ENCODE measurements at regions not wholly inside any gene's neighbourhood (a gene's known extent, or its start where the extent isn't known, plus 50 kb on each side); places are given as distances from the start of the nearest gene placed in this dataset.

- intact Hi-C loops (cut with micrococcal nuclease): no loop called here
- dilution Hi-C loops (cut with MboI; ENCODE audit: extremely low pct_ligation_motif_present, low sequenced_read_pairs): no loop called here
- DNase-seq (ENCODE audit: low read depth, low spot score): no peak
These were observed 342.8 kb upstream of the KAZN start for GRCh38 chr1:14255711-14256110.

GRCh38 chr1:14259191-14259757 is 339.2 kb upstream of the KAZN start:
- Histone ChIP-seq H3K9me3 (replicated peaks; ENCODE audit: control insufficient read depth, insufficient read depth, low read length) (peaks cover 2% of the 10 kb centered on the region), H3K4me2 (ENCODE audit: insufficient read depth, low read length) (no peak overlapping the region), H4K20me1 (replicated peaks; ENCODE audit: control insufficient read depth, extremely low read depth, insufficient read depth, low read length) (no peaks in the 10 kb centered on the region), H3K4me3 (replicated peaks in 1 of 3; ENCODE audit: insufficient read depth in 1 of 3, low read depth in 1 of 3, low read length in 3 of 3) (no peak overlapping the region), H3K79me2 (ENCODE audit: control insufficient read depth, insufficient read depth, low read length) (no peaks in the 10 kb centered on the region), H2AFZ (ENCODE audit: low read depth, low read length) (no peak overlapping the region), H3K9me1 (replicated peaks; ENCODE audit: control insufficient read depth, extremely low read depth, insufficient read depth, low read length) (no peaks in the 10 kb centered on the region), H3K36me3 (ENCODE audit: control insufficient read depth in 2 of 2, extremely low read depth in 1 of 2, insufficient read depth in 2 of 2, low read length in 2 of 2) (no peaks in the 10 kb centered on the region), H3K27me3 (ENCODE audit: control insufficient read depth in 2 of 2, insufficient read depth in 2 of 2, low read length in 2 of 2) (no peaks in the 10 kb centered on the region), H3K9ac (replicated peaks; ENCODE audit: extremely low read depth, insufficient read depth, low read length) (no peak overlapping the region), H3K4me1 (ENCODE audit: control insufficient read depth, extremely low read depth, insufficient read depth, low read length) (no peaks in the 10 kb centered on the region), H3K27ac (ENCODE audit: insufficient read depth, low read depth, low read length) (no peak overlapping the region)
- intact Hi-C loops (cut with micrococcal nuclease) (no loop called here), dilution Hi-C loops (cut with MboI; ENCODE audit: extremely low pct_ligation_motif_present, low sequenced_read_pairs) (no loop called here)
- CTCF ChIA-PET: no interaction called here
- DNase-seq (ENCODE audit: low read depth, low spot score) (no peak), FAIRE-seq (no peak)
- BruUV-seq (replicated peaks): no TSS peak
- POLR2A ChIA-PET: no interaction called here
- TF ChIP-seq FOS (IDR thresholded peaks at IDR 0.05; ENCODE audit: borderline replicate concordance, insufficient read depth, low read length): no peak
- TF ChIP-seq MAX (IDR thresholded peaks at IDR 0.05; ENCODE audit: insufficient read depth, insufficient read length): no peak
- no peak for TF ChIP-seq MYC (IDR thresholded peaks at IDR 0.05; ENCODE audit: low read depth, low read length)
- TF ChIP-seq EZH2 (IDR thresholded peaks at IDR 0.05; ENCODE audit: borderline replicate concordance, low read depth, low read length, severe bottlenecking): no peak
- no peak for TF ChIP-seq POLR2A (IDR thresholded peaks at IDR 0.05; ENCODE audit: low read depth, low read length)
- TF ChIP-seq JUN (IDR thresholded peaks at IDR 0.05; ENCODE audit: borderline replicate concordance, insufficient read depth, insufficient read length, low read depth): no peak
- TF ChIP-seq GATA2 (IDR thresholded peaks at IDR 0.05; ENCODE audit: insufficient read depth, insufficient read length, low read depth, low read length): no peak
- no peak for TF ChIP-seq POLR2AphosphoS5 (IDR thresholded peaks at IDR 0.05; ENCODE audit: insufficient read depth, low read depth, low read length)

More at GRCh38 chr1:14255711-14256110, 342.8 kb upstream of the KAZN start:
- no peak overlapping the region for H3K4me3 ChIP-seq (replicated peaks in 1 of 3; ENCODE audit: insufficient read depth in 1 of 3, low read depth in 1 of 3, low read length in 3 of 3)
- H3K27ac ChIP-seq (ENCODE audit: insufficient read depth, low read depth, low read length): no peak overlapping the region
- BruUV-seq (replicated peaks): no TSS peak
- no peak overlapping the region for H2AFZ ChIP-seq (ENCODE audit: low read depth, low read length)
- TF ChIP-seq MYC (IDR thresholded peaks at IDR 0.05; ENCODE audit: low read depth, low read length) (no peak), EZH2 (IDR thresholded peaks at IDR 0.05; ENCODE audit: borderline replicate concordance, low read depth, low read length, severe bottlenecking) (no peak), JUN (IDR thresholded peaks at IDR 0.05; ENCODE audit: borderline replicate concordance, insufficient read depth, insufficient read length, low read depth) (no peak), POLR2A (IDR thresholded peaks at IDR 0.05; ENCODE audit: low read depth, low read length) (no peak), FOS (IDR thresholded peaks at IDR 0.05; ENCODE audit: borderline replicate concordance, insufficient read depth, low read length) (no peak), MAX (IDR thresholded peaks at IDR 0.05; ENCODE audit: insufficient read depth, insufficient read length) (no peak)
- H3K27me3 ChIP-seq (ENCODE audit: control insufficient read depth in 2 of 2, insufficient read depth in 2 of 2, low read length in 2 of 2): no peaks in the 10 kb centered on the region
- H3K9ac ChIP-seq (replicated peaks; ENCODE audit: extremely low read depth, insufficient read depth, low read length): no peak overlapping the region
- no peaks in the 10 kb centered on the region for H3K9me1 ChIP-seq (replicated peaks; ENCODE audit: control insufficient read depth, extremely low read depth, insufficient read depth, low read length)
- peaks cover 4% of the 10 kb centered on the region for H3K9me3 ChIP-seq (replicated peaks; ENCODE audit: control insufficient read depth, insufficient read depth, low read length)
- H3K4me2 ChIP-seq (ENCODE audit: insufficient read depth, low read length): no peak overlapping the region
- no peaks in the 10 kb centered on the region for H4K20me1 ChIP-seq (replicated peaks; ENCODE audit: control insufficient read depth, extremely low read depth, insufficient read depth, low read length)
- H3K79me2 ChIP-seq (ENCODE audit: control insufficient read depth, insufficient read depth, low read length): no peaks in the 10 kb centered on the region
- ChIA-PET CTCF (no interaction called here), POLR2A (no interaction called here)
- FAIRE-seq: no peak
- H3K4me1 ChIP-seq (ENCODE audit: control insufficient read depth, extremely low read depth, insufficient read depth, low read length): no peaks in the 10 kb centered on the region
- H3K36me3 ChIP-seq (ENCODE audit: control insufficient read depth in 2 of 2, extremely low read depth in 1 of 2, insufficient read depth in 2 of 2, low read length in 2 of 2): no peaks in the 10 kb centered on the region
